Activated T-helper 1 cell treated with anti-CD3 and anti-CD28 coated beads, Interleukin-12 subunit alpha, Interleukin-12 subunit beta, Interleukin-2, Interleukin-4 antibody, amounts not matched to agents 30 ng/mL and 10 ng/mL and 1 ng/mL, durations not matched to agents 14 hours and 24 hours and 36 hours (primary cell): ENCODE measurements at regions not wholly inside any gene's neighbourhood (a gene's known extent, or its start where the extent isn't known, plus 50 kb on each side); places are given as distances from the start of the nearest gene placed in this dataset.

ENCODE experiments used
- DNase-seq: peaks from one replicate; pipeline ENCODE4 v3.0.0; 2021; ENCODE audit warnings: low spot score
- H3K27ac Mint-ChIP-seq: one replicate; pipeline ENCODE4 v1.8.0; 2021; ENCODE audit warnings: mild to moderate bottlenecking, mixed read lengths
- H3K27me3 Mint-ChIP-seq: one replicate; pipeline ENCODE4 v1.8.0; 2022; ENCODE audit warnings: mild to moderate bottlenecking, moderate library complexity, mixed read lengths; ENCODE audit not compliant: insufficient read depth
- H3K36me3 Mint-ChIP-seq: one replicate; pipeline ENCODE4 v1.8.0; 2021; ENCODE audit warnings: low read depth, mixed read lengths
- H3K4me1 Mint-ChIP-seq: one replicate; pipeline ENCODE4 v1.8.0; 2021; ENCODE audit warnings: low read depth, mixed read lengths
- H3K4me3 Mint-ChIP-seq: one replicate; pipeline ENCODE4 v1.8.0; 2021; ENCODE audit warnings: mild to moderate bottlenecking, moderate library complexity, mixed read lengths
- H3K9me3 Mint-ChIP-seq: one replicate; pipeline ENCODE4 v1.8.0; 2021; ENCODE audit warnings: mixed read lengths
- intact Hi-C: fragments of 100-400 bp; cut with micrococcal nuclease; formaldehyde crosslinking; loops from one replicate; pipeline ENCODE4 v1.15.1; 2024

DNA sequence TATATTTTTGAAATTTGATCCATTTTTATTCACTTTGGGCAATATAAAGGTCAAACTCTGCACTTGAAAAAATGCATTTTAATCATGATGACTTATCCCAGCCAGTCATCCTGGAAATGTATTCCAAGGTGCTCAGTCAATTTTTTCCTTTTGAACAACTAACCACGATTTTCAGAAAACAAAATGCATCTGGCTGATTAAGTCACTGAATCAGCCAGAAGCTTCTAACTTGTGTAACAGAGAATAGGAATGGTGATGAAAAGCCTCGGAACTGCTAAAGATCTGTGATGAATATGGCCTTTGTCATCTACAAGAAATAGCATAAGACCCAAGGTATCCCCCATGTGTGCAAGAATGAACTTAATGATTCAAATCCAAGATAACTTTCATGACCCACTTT is 572.7 kb downstream of the EPHA4 start:
- Mint-ChIP-seq H3K4me1 (no peaks in the 10 kb centered on the region), H3K4me3 (no peak overlapping the region)
- intact Hi-C loops: no loop called here

GRCh38 chr2:221001381-221001801 is 570.7 kb downstream of the EPHA4 start:
- peaks cover 2% of the 10 kb centered on the region for H3K27me3 Mint-ChIP-seq
- H3K9me3 Mint-ChIP-seq: no peaks in the 10 kb centered on the region
- no peaks in the 10 kb centered on the region for H3K36me3 Mint-ChIP-seq
- no peaks in the 10 kb centered on the region for H3K4me1 Mint-ChIP-seq
- no peak for DNase-seq
- intact Hi-C loops: no loop called here
- H3K27ac Mint-ChIP-seq: no peak overlapping the region
- H3K4me3 Mint-ChIP-seq: no peak overlapping the region

More for the DNA sequence above, 572.7 kb downstream of the EPHA4 start:
- Mint-ChIP-seq H3K9me3 (no peaks in the 10 kb centered on the region), H3K36me3 (no peaks in the 10 kb centered on the region), H3K27ac (no peak overlapping the region), H3K27me3 (peaks cover 2% of the 10 kb centered on the region)
- no peak for DNase-seq

- DNase-seq: no peak
- Mint-ChIP-seq H3K27me3 (peaks cover 2% of the 10 kb centered on the region), H3K27ac (no peak overlapping the region), H3K4me3 (no peak overlapping the region), H3K36me3 (no peaks in the 10 kb centered on the region), H3K9me3 (no peaks in the 10 kb centered on the region), H3K4me1 (no peaks in the 10 kb centered on the region)
- intact Hi-C loops: no loop called here
Observed at GRCh38 chr2:221002101-221002685, 569.9 kb downstream of the EPHA4 start.

DNA sequence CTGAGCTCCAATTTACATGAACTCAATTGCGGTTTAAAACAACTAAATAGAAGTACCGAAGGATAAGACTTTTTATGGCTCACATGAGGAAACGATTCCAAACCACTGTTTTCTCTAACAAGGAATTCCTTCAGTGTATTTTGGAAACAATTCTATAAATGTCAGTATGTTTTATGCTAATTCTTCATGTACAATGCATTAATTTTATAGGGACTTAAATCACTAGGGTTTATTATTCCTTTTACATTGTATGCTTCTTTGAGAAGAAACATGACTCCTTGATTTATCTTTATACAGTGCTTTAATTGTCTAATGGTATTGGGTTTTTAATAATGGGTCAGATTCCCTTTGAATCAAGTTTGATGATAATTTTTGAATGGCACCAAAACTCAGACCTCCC is 566.8 kb downstream of the EPHA4 start:
- peaks cover 2% of the 10 kb centered on the region for H3K27me3 Mint-ChIP-seq
- no peaks in the 10 kb centered on the region for H3K36me3 Mint-ChIP-seq
- no peaks in the 10 kb centered on the region for H3K9me3 Mint-ChIP-seq
- intact Hi-C loops: no loop called here
- H3K4me3 Mint-ChIP-seq: no peak overlapping the region
- no peaks in the 10 kb centered on the region for H3K4me1 Mint-ChIP-seq
- H3K27ac Mint-ChIP-seq: no peak overlapping the region
- DNase-seq: no peak

DNA sequence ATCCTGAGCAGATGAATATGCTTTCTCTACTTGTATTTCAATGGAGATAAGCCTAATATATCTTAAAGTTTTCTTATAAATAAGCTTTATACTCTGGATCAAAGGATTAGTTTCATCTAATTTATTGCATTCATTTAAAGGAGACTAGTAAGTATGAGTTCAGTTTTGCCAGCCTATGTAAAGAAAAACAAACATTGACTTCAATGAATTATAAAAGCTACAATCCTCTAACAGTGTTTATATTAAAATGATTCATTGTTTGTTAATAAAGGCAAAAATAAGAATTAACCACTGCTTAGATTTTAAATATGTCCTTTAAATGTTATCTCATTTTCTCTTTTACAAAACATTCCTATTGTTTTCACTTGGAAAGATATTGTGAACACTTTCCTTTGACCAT is 566.0 kb downstream of the EPHA4 start:
- no peaks in the 10 kb centered on the region for H3K36me3 Mint-ChIP-seq
- intact Hi-C loops: no loop called here
- no peaks in the 10 kb centered on the region for H3K9me3 Mint-ChIP-seq
- H3K27ac Mint-ChIP-seq: no peak overlapping the region
- H3K27me3 Mint-ChIP-seq: peaks cover 2% of the 10 kb centered on the region
- H3K4me3 Mint-ChIP-seq: no peak overlapping the region
- H3K4me1 Mint-ChIP-seq: no peaks in the 10 kb centered on the region
- no peak for DNase-seq

- no peaks in the 10 kb centered on the region for H3K9me3 Mint-ChIP-seq
- H3K27ac Mint-ChIP-seq: no peak overlapping the region
- peaks cover 6% of the 10 kb centered on the region for H3K4me1 Mint-ChIP-seq
- H3K36me3 Mint-ChIP-seq: no peaks in the 10 kb centered on the region
- no peak for DNase-seq
- no peaks in the 10 kb centered on the region for H3K27me3 Mint-ChIP-seq
- H3K4me3 Mint-ChIP-seq: no peak overlapping the region
- intact Hi-C loops: no loop called here
Observed at GRCh38 chr2:221016551-221016950, 555.6 kb downstream of the EPHA4 start.

DNA sequence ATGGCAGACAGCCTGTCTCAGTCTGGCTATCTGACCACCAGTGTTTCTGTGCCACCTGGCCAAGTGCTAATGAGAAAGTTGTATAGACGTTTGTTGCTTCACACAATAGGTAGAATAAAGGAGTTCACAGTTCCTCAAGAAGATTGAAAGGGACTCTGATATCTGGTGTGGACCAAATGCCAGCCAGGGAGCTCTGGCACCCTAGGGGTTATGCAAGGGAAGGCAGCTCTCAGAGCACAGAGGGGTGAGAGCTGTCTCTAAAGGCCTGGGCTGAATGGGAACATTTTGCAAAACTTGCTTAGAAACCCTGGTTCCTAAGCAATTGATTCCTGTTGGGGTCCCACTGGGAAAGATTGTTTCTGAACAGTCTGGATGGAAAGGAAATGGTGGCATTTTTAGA is 553.8 kb downstream of the EPHA4 start:
- DNase-seq: no peak
- no peaks in the 10 kb centered on the region for H3K27me3 Mint-ChIP-seq
- intact Hi-C loops: no loop called here
- H3K36me3 Mint-ChIP-seq: no peaks in the 10 kb centered on the region
- H3K27ac Mint-ChIP-seq: no peak overlapping the region
- H3K4me3 Mint-ChIP-seq: no peak overlapping the region
- H3K9me3 Mint-ChIP-seq: no peaks in the 10 kb centered on the region
- H3K4me1 Mint-ChIP-seq: peaks cover 6% of the 10 kb centered on the region

DNA sequence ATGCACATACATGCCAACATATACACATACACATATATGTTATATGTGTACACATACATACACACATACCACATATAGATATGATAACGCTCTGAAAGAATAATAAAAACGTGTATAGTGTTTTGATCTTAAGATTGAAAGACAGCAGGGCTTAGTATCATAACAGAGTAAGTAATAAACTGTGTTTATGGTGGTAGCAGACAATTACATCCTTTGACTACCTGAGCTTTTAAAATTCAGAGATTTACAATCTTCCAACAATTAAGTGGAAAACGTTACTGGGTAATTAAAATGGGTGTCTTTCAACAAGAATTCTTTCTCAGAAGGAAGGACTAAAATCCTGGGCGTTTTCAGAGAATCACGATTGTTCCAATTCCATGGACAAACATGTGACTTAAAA is 552.4 kb downstream of the EPHA4 start:
- no peak for DNase-seq
- Mint-ChIP-seq H3K36me3 (no peaks in the 10 kb centered on the region), H3K9me3 (no peaks in the 10 kb centered on the region), H3K4me1 (no peaks in the 10 kb centered on the region), H3K27me3 (no peaks in the 10 kb centered on the region), H3K27ac (no peak overlapping the region), H3K4me3 (no peak overlapping the region)
- intact Hi-C loops: no loop called here

DNA sequence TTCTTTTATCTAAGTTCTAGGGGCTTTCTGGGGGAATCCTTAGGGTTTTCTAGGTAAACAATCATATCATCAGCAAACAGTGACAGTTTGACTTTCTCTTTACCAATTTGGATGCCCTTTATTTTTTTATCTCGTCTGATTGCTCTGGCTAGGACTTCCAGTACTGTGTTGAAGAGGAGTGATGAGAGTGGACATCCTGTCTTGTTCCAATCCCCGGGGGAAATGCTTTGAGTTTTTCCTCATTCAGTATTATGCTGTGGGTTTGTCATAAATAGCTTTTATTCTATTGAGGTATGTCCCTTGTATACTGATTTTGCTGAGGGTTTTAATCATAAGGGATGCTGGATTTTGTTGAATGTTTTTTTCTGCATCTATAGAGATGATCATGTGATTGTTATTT is 549.5 kb downstream of the EPHA4 start:
- H3K27me3 Mint-ChIP-seq: no peaks in the 10 kb centered on the region
- intact Hi-C loops: no loop called here
- peaks cover 8% of the 10 kb centered on the region for H3K4me1 Mint-ChIP-seq
- no peaks in the 10 kb centered on the region for H3K9me3 Mint-ChIP-seq
- H3K36me3 Mint-ChIP-seq: no peaks in the 10 kb centered on the region
- no peak overlapping the region for H3K4me3 Mint-ChIP-seq
- DNase-seq: no peak
- H3K27ac Mint-ChIP-seq: no peak overlapping the region

DNA sequence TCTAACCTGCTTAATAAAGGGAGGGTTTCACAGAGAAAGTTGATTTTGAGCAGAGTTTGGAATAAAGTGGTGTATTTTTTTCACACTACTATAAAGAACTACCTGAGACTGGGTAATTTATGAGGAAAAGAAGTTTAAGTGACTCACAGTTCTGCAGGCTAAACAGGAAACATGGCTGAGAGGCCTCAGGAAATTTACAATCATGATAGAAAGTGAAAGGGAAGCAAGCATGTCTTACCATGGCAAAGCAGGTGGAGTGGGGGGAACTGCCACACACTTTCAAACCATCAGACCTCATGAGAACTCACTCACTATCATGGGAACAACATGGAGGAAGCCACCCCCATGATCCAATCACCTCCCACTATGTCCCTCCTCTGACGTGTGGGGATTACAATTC is 546.7 kb downstream of the EPHA4 start:
- peaks cover 8% of the 10 kb centered on the region for H3K4me1 Mint-ChIP-seq
- no peak overlapping the region for H3K4me3 Mint-ChIP-seq
- no peak for DNase-seq
- H3K9me3 Mint-ChIP-seq: no peaks in the 10 kb centered on the region
- no peak overlapping the region for H3K27ac Mint-ChIP-seq
- intact Hi-C loops: no loop called here
- no peaks in the 10 kb centered on the region for H3K36me3 Mint-ChIP-seq
- H3K27me3 Mint-ChIP-seq: no peaks in the 10 kb centered on the region

DNA sequence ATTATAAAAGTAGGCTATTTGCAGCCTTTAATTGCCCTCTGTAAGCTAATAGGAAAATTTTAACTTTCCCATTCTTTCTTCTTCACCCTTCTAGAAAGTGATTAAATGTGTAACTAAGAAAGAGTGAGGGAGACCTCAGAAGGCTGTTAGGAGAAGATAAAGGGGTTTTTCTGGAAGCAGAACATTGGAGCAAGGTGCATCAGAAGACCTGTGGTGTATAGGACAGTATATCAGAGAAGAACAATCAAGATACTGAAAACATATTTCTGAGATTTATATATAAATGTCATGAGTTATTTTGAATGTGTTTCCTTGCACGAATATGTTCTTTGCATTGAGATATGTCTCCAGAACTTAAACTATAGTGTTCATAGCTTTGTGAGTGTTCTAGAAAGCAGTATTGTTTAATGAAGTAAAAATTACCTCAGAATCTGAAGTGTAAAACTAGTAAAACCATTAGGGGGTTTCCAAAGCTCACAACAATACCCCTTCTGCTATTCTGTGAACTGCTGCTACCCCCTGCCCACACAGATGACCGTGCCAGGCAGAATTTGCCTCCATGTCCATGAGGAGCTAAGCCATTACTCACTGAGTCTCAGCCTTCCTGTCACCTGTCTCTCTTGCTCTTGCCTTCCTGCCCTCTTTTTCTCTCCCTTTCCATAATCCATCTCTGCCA is 537.9 kb downstream of the EPHA4 start:
- DNase-seq: no peak
- Mint-ChIP-seq H3K27me3 (peaks cover 1% of the 10 kb centered on the region), H3K27ac (no peak overlapping the region), H3K9me3 (no peaks in the 10 kb centered on the region), H3K4me1 (no peaks in the 10 kb centered on the region), H3K4me3 (no peak overlapping the region), H3K36me3 (no peaks in the 10 kb centered on the region)
- intact Hi-C loops: no loop called here

DNA sequence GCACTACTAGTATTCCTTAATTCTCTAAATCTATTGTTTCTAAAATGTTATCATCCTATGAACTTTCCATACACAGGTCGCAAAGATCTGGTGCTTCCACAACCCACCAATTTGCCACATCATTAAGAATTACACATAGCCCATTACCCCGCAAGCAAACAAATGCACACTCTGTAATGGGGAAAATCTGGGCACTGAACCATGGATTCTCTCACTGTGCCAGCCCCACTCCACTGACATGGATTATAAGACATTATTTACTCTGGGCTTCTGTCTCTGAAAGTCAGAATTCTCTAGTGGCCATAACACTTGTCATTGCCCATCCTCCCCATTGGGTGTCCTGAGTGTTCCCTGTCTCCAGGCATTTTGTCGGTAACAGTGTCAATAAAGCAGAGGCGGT is 537.1 kb downstream of the EPHA4 start:
- Mint-ChIP-seq H3K9me3 (no peaks in the 10 kb centered on the region), H3K27ac (no peak overlapping the region)
- intact Hi-C loops: no loop called here

GRCh38 chr2:221042926-221043325 is 529.2 kb downstream of the EPHA4 start:
- no peaks in the 10 kb centered on the region for H3K9me3 Mint-ChIP-seq
- peaks cover 3% of the 10 kb centered on the region for H3K27me3 Mint-ChIP-seq
- H3K4me3 Mint-ChIP-seq: no peak overlapping the region
- intact Hi-C loops: no loop called here
- no peaks in the 10 kb centered on the region for H3K36me3 Mint-ChIP-seq
- DNase-seq: no peak
- no peaks in the 10 kb centered on the region for H3K4me1 Mint-ChIP-seq
- no peak overlapping the region for H3K27ac Mint-ChIP-seq

More for the DNA sequence above, 537.1 kb downstream of the EPHA4 start:
- Mint-ChIP-seq H3K4me3 (no peak overlapping the region), H3K36me3 (no peaks in the 10 kb centered on the region), H3K27me3 (peaks cover 1% of the 10 kb centered on the region), H3K4me1 (no peaks in the 10 kb centered on the region)
- DNase-seq: no peak

- Mint-ChIP-seq H3K4me1 (no peaks in the 10 kb centered on the region), H3K36me3 (no peaks in the 10 kb centered on the region), H3K27me3 (peaks cover 3% of the 10 kb centered on the region), H3K9me3 (no peaks in the 10 kb centered on the region), H3K27ac (no peak overlapping the region), H3K4me3 (no peak overlapping the region)
- no peak for DNase-seq
- intact Hi-C loops: no loop called here
Observed at GRCh38 chr2:221044781-221045180, 527.3 kb downstream of the EPHA4 start.
